GM19463 (cell line): ENCODE measurements at regions not wholly inside any gene's neighbourhood (a gene's known extent, or its start where the extent isn't known, plus 50 kb on each side); places are given as distances from the start of the nearest gene placed in this dataset.

Experiments used
- ATAC-seq: cut with Tn5 transposase; IDR thresholded peaks from one replicate; pipeline ENCODE4 v1.9.1; 2021; ENCODE audit warnings: mild to moderate bottlenecking, moderate library complexity; ENCODE audit not compliant: unreplicated experiment

GRCh38 chr4:23667659-23668058 lies 222.2 kb downstream of the PPARGC1A start:
- no peak for ATAC-seq

DNA sequence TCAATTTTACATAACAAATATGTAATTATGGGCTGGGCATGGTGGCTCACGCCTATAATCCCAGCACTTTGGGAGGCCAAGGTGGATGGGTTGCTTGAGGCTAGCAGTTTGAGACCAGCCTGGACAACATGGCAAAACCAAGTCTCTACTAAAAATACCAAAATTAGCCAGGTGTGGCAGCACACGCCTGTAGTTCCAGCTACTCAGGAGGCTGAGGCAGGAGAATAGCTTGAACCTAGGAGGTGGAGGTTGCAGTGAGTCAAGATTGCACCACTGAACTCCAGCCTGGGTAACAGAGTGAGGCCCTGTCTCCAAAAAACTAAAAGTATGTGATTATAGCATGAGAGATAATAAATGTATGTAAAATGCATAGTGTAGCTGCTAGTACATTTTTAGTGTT lies 229.0 kb downstream of the PPARGC1A start:
- no peak for ATAC-seq

- no peak for ATAC-seq
Measured at GRCh38 chr4:23654791-23655190, 235.1 kb downstream of the PPARGC1A start.

DNA sequence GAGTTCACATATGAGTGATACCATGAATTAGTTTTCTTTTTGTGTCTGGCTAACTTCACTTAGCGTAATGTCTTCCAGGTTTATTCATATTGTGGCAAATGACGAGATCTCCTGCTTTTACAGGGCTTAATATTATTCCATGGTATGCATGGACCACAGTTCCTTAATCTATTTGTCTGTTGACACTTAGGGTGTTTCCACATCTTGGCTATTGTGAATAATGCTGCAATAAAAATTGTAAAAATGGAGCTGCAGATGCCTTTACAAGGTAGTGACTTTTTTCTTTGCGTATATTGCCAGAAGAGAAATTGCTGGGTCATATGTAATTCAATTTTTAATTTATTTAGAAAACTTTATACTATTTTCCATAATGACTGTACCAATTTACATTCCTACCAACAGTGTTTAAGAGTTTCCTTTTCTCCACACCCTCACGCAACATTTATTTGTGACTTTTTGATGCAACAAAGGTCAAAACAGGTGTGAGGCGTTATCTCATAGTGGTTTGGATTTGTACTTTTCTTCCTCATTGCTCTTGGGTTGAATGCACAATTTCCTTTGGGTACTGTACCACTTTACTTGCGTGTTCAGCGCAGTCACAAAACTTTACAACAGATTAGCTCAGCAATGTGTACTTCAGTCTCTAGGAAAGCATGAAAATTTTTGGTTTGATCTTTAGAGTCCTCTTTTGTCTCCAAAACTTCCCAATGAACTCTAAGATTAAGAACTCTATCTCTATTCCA lies 240.8 kb downstream of the PPARGC1A start:
- no peak for ATAC-seq

GRCh38 chr4:23635468-23635867 lies 254.4 kb downstream of the PPARGC1A start:
- no peak for ATAC-seq

DNA sequence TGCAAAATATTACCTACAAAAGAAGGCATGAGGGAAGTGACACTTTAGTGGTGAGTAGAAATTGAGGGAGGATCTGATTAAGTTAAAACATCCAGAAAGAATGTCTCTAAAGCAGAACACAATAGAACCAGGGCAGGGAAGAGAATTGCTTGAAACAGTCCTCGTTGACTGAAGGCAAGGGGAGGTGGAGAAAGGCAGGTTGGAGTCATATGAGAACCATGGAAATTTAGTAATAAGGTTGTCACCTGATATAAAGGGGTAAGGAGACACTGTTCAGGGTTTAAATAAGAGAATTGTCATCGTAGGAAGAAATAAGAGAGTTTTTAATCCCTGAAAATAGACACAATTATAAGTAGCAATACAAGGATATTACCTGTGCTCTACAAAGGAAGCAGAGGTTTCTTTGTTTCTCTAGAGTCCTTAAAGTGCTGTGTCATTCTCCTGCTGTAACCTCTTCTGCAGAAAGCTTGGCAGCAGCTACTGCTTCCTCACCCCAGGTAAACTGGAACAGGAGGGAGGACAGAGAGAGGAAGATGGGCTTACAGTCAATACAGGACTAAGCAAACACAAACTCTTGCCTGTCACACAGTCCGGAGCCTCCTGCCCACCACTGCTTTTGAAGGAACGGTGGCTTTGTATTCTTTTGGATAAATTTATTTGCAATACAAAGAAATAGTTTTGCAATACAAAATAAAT lies 258.4 kb downstream of the PPARGC1A start:
- no peak for ATAC-seq

DNA sequence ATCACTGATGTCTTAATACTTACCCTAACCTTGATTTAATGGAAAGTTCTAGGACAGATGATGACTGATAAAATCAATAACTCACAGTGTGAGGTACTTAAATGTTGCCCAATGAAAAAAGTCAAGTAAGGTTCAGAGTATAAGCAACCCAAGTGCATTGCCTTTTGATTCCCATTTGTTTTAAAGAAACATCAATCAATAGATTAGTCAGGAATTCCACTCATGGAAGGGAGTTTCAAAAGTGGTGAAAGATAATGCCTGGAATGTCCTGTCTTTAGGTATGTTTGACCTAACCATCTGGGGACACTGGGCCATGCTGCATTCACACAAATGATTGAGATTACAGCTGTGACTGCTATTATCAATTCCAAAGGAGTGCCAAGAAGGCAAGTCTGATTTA lies 259.7 kb downstream of the PPARGC1A start:
- ATAC-seq, result no peak

DNA sequence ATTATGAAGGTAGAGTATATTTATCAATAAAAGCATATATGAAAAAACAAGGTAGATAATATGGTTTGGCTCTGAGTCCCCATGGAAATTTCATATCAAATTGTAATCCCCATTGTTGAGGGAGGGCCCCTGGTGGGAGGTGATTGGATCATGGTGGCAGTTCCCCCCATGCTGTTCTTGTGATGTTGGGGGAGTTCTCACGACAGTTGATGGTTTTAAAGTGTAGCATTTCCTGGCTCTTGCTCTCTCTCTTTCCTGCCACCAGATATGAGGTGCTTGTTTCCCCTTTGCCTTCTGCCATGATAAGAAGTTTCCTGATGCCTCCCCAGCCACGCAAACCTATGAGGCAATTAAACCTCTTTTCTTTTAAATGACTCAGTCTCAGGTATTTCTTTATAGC lies 260.4 kb downstream of the PPARGC1A start:
- ATAC-seq, result no peak

GRCh38 chr4:23614284-23614892 lies 275.5 kb downstream of the PPARGC1A start:
- peak; percentile 75 for ATAC-seq

DNA sequence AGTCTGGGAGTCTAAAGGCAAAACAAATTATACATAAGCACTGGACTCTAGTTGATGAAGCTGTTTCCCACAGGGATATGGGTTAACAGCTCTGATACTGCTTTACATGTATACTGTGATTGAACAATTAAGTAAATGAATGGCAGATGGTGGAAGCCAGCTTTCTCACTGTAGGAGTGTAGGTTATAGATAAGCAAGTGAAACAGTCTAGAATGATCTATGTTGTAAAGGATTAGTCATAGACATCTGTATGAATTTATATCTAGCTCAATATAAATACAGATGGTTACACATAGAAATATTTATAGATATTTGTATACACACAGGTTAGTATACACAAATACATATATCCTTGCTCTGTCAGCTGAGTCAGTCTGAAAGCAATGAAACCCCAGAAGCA lies 276.1 kb downstream of the PPARGC1A start:
- no peak for ATAC-seq

DNA sequence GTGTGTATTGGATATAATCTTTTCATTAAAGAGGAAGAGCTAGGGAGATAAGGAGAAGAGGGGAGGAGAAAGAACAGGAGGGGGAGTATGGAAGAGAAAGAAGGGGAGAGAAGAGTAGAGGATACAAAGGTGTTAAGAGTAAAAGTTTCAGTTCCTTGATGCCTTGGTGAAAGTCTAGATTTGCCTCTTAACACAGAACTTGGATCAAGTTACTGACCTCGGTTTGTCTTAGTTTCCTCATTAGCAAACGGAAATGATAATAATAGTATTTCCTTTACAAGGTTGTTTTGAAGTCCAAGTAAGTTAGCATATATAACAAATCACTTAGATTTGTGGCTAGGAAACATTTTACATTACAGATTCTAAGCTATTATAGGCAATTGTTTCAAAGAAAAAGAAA lies 287.1 kb downstream of the PPARGC1A start:
- no peak for ATAC-seq

DNA sequence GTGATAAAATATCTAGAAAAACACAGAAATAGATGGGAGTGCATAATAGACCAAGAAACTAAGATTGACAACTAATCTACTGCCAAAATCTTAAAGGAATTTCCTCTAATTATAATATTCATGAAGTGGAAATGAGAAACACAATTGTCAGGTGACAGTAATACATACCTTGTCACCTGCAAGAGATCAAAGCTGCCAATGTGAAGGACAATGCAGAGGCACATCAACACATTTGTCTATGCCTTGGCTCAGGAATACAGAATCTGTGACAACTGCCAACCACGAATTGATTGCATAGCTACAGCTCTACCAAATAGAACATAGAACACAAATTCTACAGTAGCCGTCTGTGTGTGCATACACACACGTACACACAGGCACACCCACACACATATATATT lies 295.7 kb downstream of the PPARGC1A start:
- ATAC-seq, result no peak

- no peak for ATAC-seq
Measured at GRCh38 chr4:23590431-23590830, 299.4 kb downstream of the PPARGC1A start.

- no peak for ATAC-seq
Measured at GRCh38 chr4:23584024-23584423, 305.8 kb downstream of the PPARGC1A start.

GRCh38 chr4:23582671-23583070 lies 307.2 kb downstream of the PPARGC1A start:
- no peak for ATAC-seq

DNA sequence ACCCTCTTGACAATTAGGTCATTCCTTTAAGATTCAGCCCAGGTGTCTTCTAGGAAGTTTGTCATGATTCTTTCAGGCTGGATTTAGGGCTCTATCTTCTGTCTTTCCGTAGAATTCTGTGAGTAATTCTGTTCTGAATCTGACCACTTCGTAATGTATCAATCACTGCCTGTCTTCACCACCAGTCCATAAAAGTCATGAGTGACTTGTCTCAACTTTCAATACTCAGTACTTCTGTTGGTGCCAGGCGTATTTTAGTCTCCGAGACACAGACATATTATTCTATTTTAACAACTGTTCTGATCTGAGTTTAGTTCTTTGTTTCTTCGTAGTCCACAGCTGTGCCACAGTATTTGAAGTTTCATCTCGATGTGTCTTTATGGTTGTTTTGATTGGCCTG lies 310.7 kb downstream of the PPARGC1A start:
- no peak for ATAC-seq

DNA sequence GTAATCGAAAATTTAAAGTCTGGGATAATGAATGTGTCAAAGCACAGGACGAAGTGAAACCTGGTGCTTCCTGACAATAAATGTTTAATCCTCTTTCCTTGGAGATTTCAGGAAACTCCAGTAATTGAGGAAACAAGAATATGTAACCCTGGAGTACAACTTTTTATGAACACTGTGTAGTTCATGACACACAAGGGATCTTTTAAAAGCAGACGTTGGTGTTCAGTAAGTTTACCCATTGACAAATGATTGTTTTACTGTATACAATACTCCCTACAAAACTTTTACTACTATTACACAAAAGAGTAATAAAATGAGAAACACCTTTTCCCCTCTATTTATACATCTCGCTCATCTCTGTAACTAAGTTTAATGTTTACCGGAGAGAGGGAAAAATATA lies 312.4 kb downstream of the PPARGC1A start:
- no peak for ATAC-seq

- no peak for ATAC-seq
Measured at GRCh38 chr4:23572382-23572781, 317.5 kb downstream of the PPARGC1A start.

DNA sequence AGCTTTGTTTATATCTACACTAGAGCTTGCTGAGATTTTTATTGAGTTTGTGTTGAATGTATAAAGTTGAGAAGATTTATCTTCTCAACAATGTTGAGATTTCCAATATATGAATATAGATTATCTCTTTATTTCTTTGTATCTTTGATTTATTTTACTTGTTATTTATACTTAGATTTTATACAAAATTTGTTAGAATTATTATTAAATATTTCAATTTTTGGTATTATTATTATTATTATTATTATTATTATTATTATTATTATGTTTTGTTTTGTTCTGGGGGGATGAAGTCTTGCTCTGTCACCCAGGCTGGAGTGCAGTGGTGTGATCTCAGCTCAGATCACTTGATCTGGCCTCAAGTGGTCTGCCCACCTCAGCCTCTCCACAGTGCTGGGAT lies 322.5 kb downstream of the PPARGC1A start:
- no peak for ATAC-seq

GRCh38 chr4:23560748-23561147 lies 329.1 kb downstream of the PPARGC1A start:
- no peak for ATAC-seq

DNA sequence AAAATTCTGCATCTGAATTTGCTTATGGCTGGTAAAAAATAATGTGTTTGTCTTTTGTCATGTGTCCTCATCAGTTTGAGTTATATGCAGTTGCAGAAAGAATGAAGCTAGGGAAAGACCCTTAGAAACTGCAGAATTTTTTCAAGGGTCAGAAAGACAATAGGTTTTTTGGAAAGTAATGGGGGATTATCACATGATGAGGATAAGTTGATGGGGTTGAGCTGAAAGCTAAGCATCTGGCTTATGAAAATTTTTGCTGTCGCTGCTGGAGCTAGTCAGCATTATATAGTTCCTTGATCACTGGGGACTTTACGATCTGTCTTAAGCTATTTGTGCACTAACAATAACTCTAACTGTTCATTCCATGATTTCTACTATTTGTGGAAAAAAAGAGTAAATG lies 331.7 kb downstream of the PPARGC1A start:
- no peak for ATAC-seq

- no peak for ATAC-seq
Measured at GRCh38 chr4:23547601-23548000, 342.2 kb downstream of the PPARGC1A start.
